DOHH2 (cell line): ENCODE measurements at regions not wholly inside any gene's neighbourhood (a gene's known extent, or its start where the extent isn't known, plus 50 kb on each side); places are given as distances from the start of the nearest gene placed in this dataset.

Experiments used
- CTCF ChIP-seq: fragments of 200-600 bp; sonication (generic); IDR thresholded peaks from one replicate; pipeline ENCODE4 v1.5.1; 2014; ENCODE audit warnings: antibody characterized with exemption, mild to moderate bottlenecking, low read depth, low read length; ENCODE audit not compliant: poor library complexity, severe bottlenecking
- EZH2phosphoT487 ChIP-seq: fragments of 200-600 bp; sonication (generic); IDR thresholded peaks from 2 replicates; pipeline ENCODE4 v1.6.1; 2017; ENCODE audit warnings: borderline replicate concordance, mild to moderate bottlenecking, antibody characterized with exemption, low read length, moderate library complexity, mixed read lengths

DNA sequence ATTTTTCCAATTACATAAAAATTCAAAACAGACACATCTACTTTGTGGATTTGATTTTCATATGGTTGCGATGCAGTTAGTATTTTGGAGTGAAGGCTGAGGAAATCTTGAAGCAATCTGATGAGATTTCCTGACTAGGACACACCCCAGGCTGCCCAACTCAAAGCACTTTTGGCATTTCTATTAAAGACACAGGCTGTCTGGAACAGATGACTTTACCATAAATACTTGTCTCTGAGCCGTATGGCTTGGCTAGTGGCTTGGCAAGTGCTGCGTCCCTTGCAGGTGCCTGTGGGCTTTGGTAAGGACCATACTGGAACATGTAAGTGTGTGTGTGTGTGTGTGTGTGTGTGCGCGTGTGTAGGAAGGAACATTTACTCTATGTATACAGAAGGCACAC lies 218.8 kb downstream of the FGF9 start:
- TF ChIP-seq CTCF, result no peak
- no peak for TF ChIP-seq EZH2phosphoT487
